ENCODE measurements at regions not wholly inside any gene's neighbourhood (a gene's known extent, or its start where the extent isn't known, plus 50 kb on each side); places are given as distances from the start of the nearest gene placed in this dataset.

- TF ChIP-seq CTCF (IDR thresholded peaks at IDR 0.05) (no peak), POLR2A (IDR thresholded peaks at IDR 0.05) (no peak)
Measured at GRCh38 chr6:18837013-18837412, 449.9 kb downstream of the RNF144B start.
